Small intestine (tissue), 7 donors: ENCODE measurements at regions not wholly inside any gene's neighbourhood (a gene's known extent, or its start where the extent isn't known, plus 50 kb on each side); places are given as distances from the start of the nearest gene placed in this dataset.
"Not testable (repeated sequence)": the region's sequence is repeated elsewhere in the genome, so short reads cannot be mapped to it uniquely, and the experiment has no call there.

Source experiments
- DNase-seq, 2 donors: peaks; one replicate each; pipeline versions ENCODE4 v3.0.0 to v3.0.0-alpha.2; 2013
- FAIRE-seq: peaks from 2 replicates; lab custom pipeline; 2012; peaks lifted over from hg19 to GRCh38; lab: Jason Lieb, UNC
- H3K27ac ChIP-seq, 3 donors: one replicate each; pipeline ENCODE4 v1.5.1; 2013; ENCODE audit warnings: low read length in 2 of 3, mild to moderate bottlenecking in 2 of 3, control low read depth in 1 of 3, inconsistent platforms in 1 of 3, low read depth in 1 of 3, moderate library complexity in 1 of 3
- H3K27me3 ChIP-seq, 3 donors: one replicate each; pipeline ENCODE4 v1.6.1; 2013; ENCODE audit warnings: low read length in 3 of 3, inconsistent platforms in 1 of 3; ENCODE audit not compliant: control insufficient read depth in 3 of 3, insufficient read depth in 3 of 3
- H3K36me3 ChIP-seq, 3 donors: one replicate each; pipeline ENCODE4 v1.6.1; 2013; ENCODE audit warnings: low read length in 3 of 3, inconsistent platforms in 1 of 3, low read depth in 1 of 3, mild to moderate bottlenecking in 1 of 3, moderate library complexity in 1 of 3; ENCODE audit not compliant: control insufficient read depth in 3 of 3, insufficient read depth in 2 of 3
- H3K4me1 ChIP-seq, 3 donors: one replicate each; pipeline ENCODE4 v1.6.1; 2013; ENCODE audit warnings: low read length in 2 of 3, inconsistent platforms in 1 of 3, low read depth in 1 of 3, mild to moderate bottlenecking in 1 of 3, moderate library complexity in 1 of 3; ENCODE audit not compliant: control insufficient read depth in 3 of 3, insufficient read depth in 2 of 3
- H3K4me3 ChIP-seq, 3 donors: one replicate each; pipeline ENCODE4 v1.5.1; 2013; ENCODE audit warnings: low read length in 3 of 3, control low read depth in 1 of 3, inconsistent platforms in 1 of 3, low read depth in 1 of 3, mild to moderate bottlenecking in 1 of 3, moderate library complexity in 1 of 3
- H3K9me3 ChIP-seq, 2 donors: one replicate each; pipeline ENCODE4 v1.6.1; 2013; ENCODE audit warnings: low read depth in 1 of 2, low read length in 1 of 2; ENCODE audit not compliant: control insufficient read depth in 2 of 2, insufficient read depth in 1 of 2
- WGBS, 3 donors: extraction: QIAGEN DNeasy Blood & Tissue Kit; methylation state at CpG; one replicate each; pipeline ENCODE4 v1.1.7; 2013; 5-methylcytosine and 5-hydroxymethylcytosine counted together
- donor health status: healthy with polysubstance abuse.
- donor health status: control.
- donor health status: control.
- donor health status: Bipolar disorder and iron deficiency.
- donor health status: healthy.

DNA sequence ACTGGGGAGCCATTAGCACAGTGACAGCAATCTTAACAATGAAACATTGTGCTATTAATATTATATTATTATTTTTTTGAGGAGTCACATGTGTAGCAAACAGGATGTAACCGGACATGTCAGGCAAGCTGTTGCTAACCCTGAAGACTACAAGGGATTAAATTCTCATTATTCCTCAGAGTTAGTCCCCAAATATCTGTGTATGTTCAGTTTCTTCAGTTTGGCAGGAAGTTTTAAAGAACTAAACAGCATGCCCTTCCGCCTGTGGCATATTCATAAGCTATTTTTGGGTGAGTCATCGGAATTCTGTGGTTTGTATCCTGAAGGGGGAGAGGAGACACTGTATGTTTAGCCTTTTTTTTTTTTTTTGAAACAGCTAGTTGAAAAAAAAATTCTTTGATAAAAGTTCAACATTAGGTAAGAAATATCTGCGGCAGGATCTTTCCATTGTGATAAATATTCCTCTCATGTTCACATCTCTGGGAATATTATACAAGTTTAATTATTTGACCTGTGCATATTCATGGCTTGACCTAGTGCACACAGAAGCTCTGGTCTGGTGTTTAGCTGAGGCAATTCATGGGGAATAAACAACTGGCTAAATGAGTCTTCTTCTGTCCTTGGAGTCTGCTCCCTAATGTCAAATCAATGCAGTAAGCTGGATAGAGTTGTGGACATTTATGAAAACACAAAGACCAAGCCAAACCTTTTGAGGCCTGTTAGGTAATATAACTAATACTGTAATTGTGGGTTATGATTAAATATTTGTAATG is 202.7 kb upstream of the CDKN2B start:
- Histone ChIP-seq H3K27ac (no peak overlapping the region), H3K36me3 (no peaks in the 10 kb centered on the region), H3K9me3 (no peaks in the 10 kb centered on the region), H3K27me3 (no peaks in the 10 kb centered on the region), H3K4me3 (no peak overlapping the region), H3K4me1 (peaks cover 2 to 5% (median 5%) of the 10 kb centered on the region in 3 donors)
- FAIRE-seq = no peak
- no peak for DNase-seq
- 36 to 65% (median 62%) methylated on average over 4 of the region's 4 CpGs for WGBS, 3 donors

DNA sequence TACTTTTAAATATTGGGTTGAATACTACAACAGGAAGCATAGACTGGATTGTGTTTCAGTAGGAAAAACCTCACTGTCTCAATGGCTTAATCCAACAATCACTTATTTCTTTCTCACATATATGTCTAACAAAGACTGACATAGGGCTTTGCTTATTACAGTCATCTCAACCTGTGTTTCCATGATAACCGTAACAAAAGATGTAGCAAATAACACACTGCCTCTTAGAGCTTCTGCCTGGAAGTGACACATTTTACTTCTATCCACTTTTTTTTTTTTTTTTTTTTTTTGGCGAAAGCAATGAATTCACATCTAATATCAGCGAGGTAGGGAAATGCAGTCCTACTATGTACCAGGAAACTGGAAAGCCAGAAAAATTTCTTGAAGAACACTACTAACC is 204.9 kb upstream of the CDKN2B start:
- Histone ChIP-seq H3K4me3 (no peak overlapping the region), H3K4me1 (peaks cover under 1 to 2% (median 1%) of the 10 kb centered on the region in 3 donors), H3K27ac (no peak overlapping the region), H3K27me3 (no peaks in the 10 kb centered on the region), H3K36me3 (no peaks in the 10 kb centered on the region), H3K9me3 (no peaks in the 10 kb centered on the region)
- FAIRE-seq (no peak), DNase-seq (no peak)
- WGBS, 3 donors = 90 to 95% (median 91%) methylated on average over 3 of the region's 3 CpGs

DNA sequence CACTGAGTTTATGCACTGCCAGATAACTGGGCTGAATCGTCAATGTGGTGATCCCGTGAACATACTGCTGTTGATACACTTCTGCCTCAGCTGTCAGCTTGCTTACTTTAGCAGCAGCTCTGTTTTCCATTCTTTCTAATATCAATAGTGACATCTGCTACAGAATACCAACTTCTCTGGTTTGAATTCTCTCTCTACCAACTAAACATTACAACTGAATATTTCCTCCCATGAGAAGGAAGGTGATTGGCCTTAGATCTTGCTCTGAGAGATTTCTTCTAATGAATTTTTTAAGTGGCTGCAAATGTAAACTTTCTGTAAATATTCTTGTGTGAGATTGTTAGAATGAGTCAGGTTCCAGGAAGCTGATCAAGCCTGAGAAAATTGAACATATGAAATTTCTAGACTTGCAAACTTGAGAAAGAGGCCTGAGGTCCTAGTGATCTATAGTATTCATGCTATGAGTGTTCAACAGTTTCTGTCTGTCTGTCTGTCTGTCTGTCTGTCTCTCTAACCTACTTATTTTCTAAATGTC is 205.5 kb upstream of the CDKN2B start:
- Histone ChIP-seq H3K4me1 (no peaks in the 10 kb centered on the region), H3K9me3 (no peaks in the 10 kb centered on the region), H3K27ac (no peak overlapping the region), H3K27me3 (no peaks in the 10 kb centered on the region), H3K4me3 (no peak overlapping the region), H3K36me3 (no peaks in the 10 kb centered on the region)
- FAIRE-seq (no peak), DNase-seq (no peak)
- 36 to 61% (median 49%) methylated on average over 2 of the region's 2 CpGs for WGBS, 3 donors

DNA sequence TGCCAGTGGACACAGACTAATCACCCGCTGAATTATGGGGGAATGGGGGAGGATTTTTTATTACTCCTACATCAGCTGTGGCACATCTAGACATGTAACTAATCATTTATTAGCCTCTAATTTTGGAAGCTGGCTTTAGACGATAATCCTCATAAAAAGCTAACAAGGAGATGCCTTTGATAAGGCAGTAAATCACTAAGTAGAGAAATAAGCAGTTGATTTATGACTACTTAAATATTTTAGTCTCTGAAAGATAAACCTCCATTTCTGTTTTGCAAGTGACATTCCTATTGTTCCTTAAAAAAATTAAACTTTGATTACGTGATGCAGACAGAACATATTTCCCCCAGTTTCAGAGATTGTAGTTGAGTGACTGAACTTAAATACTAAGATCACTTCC is 206.4 kb upstream of the CDKN2B start:
- Histone ChIP-seq H3K9me3 (no peaks in the 10 kb centered on the region), H3K36me3 (no peaks in the 10 kb centered on the region), H3K27me3 (no peaks in the 10 kb centered on the region), H3K4me3 (no peak overlapping the region), H3K4me1 (no peaks in the 10 kb centered on the region), H3K27ac (no peak overlapping the region)
- WGBS, 3 donors = 29 to 53% (median 44%) methylated on average over 3 of the region's 3 CpGs
- FAIRE-seq (no peak), DNase-seq (no peak)

DNA sequence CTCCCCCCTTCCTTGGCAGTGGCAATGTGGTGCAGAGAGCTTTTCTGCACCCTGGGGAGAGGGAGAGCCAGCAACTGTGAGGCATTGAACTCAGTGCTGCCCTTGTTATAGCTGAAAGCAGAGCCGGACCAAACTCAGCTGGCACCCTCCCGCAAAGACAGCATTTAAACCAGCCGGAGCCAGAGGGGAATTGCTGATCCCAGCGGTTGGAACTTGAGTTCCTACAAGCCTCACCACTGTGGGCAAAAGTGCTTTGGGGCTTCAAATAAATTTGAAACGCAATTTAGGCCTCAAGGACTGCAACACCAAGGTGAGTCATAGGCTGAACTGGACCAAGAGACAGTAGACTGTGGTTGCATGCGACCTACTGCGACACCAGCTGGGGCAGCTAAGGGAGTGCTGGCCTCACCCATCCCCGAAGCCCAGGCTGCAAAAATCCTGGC is 207.6 kb upstream of the CDKN2B start:
- no peaks in the 10 kb centered on the region for H3K27me3 ChIP-seq
- H3K9me3 ChIP-seq = no peaks in the 10 kb centered on the region
- H3K36me3 ChIP-seq = no peaks in the 10 kb centered on the region
- H3K4me1 ChIP-seq = no peaks in the 10 kb centered on the region
- H3K27ac ChIP-seq = no peak overlapping the region
- no peak for DNase-seq
- 86 to 92% (median 90%) methylated on average over 8 of the region's 8 CpGs for WGBS, 3 donors
- no peak overlapping the region for H3K4me3 ChIP-seq
- no peak for FAIRE-seq

DNA sequence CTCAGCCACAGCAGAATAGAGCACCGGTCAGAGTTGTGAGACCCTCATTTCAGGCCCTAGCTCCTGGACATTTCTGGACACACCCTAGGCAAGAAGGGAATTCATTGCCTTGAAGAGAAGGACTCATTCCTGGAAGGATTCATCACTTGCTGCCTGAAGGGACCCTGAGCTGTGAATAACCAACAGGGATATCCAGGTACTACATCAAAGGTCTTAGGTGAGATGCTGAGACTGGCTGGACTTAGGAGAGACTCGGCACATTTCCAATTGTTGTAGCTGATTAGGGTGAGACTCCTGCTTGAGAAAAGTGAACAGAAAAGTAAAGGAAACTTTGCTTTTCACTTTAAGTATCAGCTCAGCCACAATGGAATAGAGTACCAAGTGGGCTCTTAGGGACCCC is 208.1 kb upstream of the CDKN2B start:
- Histone ChIP-seq H3K27me3 (no peaks in the 10 kb centered on the region), H3K36me3 (no peaks in the 10 kb centered on the region), H3K4me3 (no peak overlapping the region), H3K9me3 (no peaks in the 10 kb centered on the region), H3K4me1 (no peaks in the 10 kb centered on the region), H3K27ac (no peak overlapping the region)
- 94 to 95% (median 94%) methylated on average over 2 of the region's 2 CpGs for WGBS, 3 donors
- DNase-seq (no peak), FAIRE-seq (no peak)

DNA sequence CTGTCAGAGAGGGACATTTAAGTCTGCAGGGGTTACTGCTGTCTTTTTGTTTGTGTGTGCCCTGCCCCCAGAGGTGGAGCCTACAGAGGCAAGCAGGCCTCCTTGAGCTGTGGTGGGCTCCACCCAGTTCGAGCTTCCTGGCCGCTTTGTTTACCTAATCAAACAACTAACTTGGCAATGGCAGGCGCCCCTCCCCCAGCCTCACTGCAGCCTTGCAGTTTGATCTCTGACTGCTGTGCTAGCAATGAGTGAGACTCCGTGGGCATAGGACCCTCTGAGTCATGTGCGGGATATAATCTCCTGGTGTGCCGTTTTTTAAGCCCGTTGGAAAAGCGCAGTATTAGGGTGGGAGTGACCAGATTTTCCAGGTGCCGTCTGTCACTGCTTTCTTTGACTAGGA is 216.8 kb upstream of the CDKN2B start:
- H3K27ac ChIP-seq, DNase-seq, H3K36me3 ChIP-seq, H3K4me3 ChIP-seq, H3K27me3 ChIP-seq, FAIRE-seq, H3K4me1 ChIP-seq: not testable (repeated sequence)
- peaks cover 0 to 11% of the 10 kb centered on the region in 2 donors for H3K9me3 ChIP-seq
- 77 to 85% (median 79%) methylated on average over 9 of the region's 9 CpGs for WGBS, 3 donors

DNA sequence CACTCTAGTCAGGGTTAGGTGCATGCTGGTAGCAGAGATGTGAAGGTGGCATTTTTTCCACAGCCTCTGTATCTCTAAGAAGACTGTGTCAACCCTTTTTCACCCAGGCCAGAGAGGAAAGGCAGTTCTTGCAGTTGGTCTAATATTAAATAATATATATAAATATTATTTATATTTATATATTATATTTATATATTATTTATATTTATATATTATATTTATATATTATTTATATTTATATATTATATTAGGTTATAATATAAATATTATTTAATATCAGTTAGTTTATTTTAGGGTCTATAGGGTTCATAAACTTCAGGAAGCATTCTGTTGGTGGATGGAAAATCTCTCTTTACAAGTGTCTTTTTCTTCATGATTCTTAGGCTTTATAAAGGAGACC is 218.6 kb upstream of the DMRTA1 start:
- no peak for DNase-seq
- no peaks in the 10 kb centered on the region for H3K36me3 ChIP-seq
- no peak overlapping the region for H3K27ac ChIP-seq
- no peaks in the 10 kb centered on the region for H3K27me3 ChIP-seq
- H3K4me3 ChIP-seq = no peak overlapping the region
- FAIRE-seq = no peak
- peaks cover 0 to 15% of the 10 kb centered on the region in 2 donors for H3K9me3 ChIP-seq
- H3K4me1 ChIP-seq = no peaks in the 10 kb centered on the region
